OCI-LY3 (cell line): ENCODE measurements at regions not wholly inside any gene's neighbourhood (a gene's known extent, or its start where the extent isn't known, plus 50 kb on each side); places are given as distances from the start of the nearest gene placed in this dataset.
"Not testable (repeated sequence)": the region's sequence is repeated elsewhere in the genome, so short reads cannot be mapped to it uniquely, and the experiment has no call there.

Experiments used
- CTCF ChIP-seq: fragments of 200-600, 300-600 bp; sonication (generic); IDR thresholded peaks from 2 replicates; pipeline ENCODE4 v1.5.1; 2014; ENCODE audit warnings: antibody characterized with exemption, low read length, low read depth
- EZH2phosphoT487 ChIP-seq: fragments of 200-600 bp; shearing (Covaris generic); IDR thresholded peaks from 2 replicates; pipeline ENCODE4 v1.6.1; 2018; ENCODE audit warnings: antibody characterized with exemption, mixed run types, low read depth

GRCh38 chr3:173194868-173195267, 53.8 kb upstream of the SPATA16 start:
- not testable (repeated sequence) for TF ChIP-seq CTCF, EZH2phosphoT487
